T47D (cell line): ENCODE measurements at regions not wholly inside any gene's neighbourhood (a gene's known extent, or its start where the extent isn't known, plus 50 kb on each side); places are given as distances from the start of the nearest gene placed in this dataset.
"Not testable (repeated sequence)": the region's sequence is repeated elsewhere in the genome, so short reads cannot be mapped to it uniquely, and the experiment has no call there.

Source experiments
- DNase-seq, 2 experiments: peaks; one replicate each; pipeline versions ENCODE4 v3.0.0 to v3.0.0-alpha.2; 2011 to 2012; ENCODE audit warnings: low read depth in 1 of 2, low spot score in 1 of 2
- JUND ChIP-seq: IDR thresholded peaks from 2 replicates; pipeline ENCODE4 v1.6.1; 2012; ENCODE audit warnings: low read depth
- in situ Hi-C: cut with HindIII; loops from 2 replicates; pipeline ENCODE4 v1.10.0; 2016; ENCODE audit warnings: low sequenced_read_pairs, low pct_unique_long_range_greater_than_20kb

DNA sequence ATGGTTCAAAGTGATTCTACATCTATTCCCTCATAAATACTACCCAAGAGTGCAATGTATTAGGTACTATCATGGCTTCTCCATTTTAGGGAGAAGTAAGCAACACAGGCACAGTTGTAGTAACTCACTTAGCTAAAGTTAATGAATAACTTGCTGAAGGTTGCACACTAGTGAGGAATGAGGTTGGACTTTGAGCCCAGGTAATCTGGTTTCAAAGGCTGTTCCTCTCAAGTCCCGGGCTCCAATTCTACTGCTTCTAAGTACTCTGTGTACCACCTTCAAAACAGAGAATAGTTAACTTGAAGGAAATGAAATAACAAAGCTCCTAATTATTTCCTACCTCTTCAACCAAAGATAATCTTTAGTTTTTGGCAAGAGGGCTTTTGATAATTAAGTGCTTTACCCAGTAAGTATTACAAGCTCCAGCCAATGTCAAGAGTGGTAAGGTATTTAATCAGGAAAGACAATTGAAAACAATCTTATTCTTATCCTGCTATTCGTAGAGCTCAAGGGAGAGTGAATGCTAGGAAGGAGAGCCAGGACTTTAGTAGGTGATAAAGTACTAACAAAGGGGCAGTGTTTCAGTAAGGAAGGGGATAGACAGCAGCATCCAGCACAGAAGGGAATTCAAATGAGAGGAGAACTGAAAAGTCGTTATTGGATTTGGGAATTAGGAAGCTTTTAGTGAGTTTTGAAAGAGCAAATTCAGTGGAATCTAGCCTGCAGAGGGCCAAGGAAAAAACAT is 158.2 kb upstream of the PTPRZ1 start:
- DNase-seq = no peak
- in situ Hi-C loops = no loop called here

DNA sequence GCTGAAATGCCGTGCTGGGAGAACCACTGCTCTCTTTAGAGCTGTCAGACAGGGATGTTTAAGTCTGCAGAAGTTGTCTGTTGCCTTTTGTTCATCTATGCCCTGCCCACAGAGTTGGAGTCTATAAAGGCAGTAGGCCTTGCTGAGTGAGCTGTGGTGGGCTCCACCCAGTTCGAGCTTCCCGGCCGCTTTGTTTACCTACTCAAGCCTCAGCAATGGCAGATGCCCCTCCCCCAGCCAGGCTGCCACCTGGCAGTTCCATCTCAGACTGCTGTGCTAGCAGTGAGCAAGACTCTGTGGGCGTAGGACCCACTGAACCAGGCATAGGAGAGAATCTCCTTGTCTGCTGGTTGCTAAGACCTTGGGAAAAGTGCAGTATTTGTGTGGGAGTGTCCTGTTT is 160.0 kb upstream of the PTPRZ1 start:
- in situ Hi-C loops, DNase-seq: not testable (repeated sequence)

More for the DNA sequence above, 158.2 kb upstream of the PTPRZ1 start:
- no peak for TF ChIP-seq JUND

DNA sequence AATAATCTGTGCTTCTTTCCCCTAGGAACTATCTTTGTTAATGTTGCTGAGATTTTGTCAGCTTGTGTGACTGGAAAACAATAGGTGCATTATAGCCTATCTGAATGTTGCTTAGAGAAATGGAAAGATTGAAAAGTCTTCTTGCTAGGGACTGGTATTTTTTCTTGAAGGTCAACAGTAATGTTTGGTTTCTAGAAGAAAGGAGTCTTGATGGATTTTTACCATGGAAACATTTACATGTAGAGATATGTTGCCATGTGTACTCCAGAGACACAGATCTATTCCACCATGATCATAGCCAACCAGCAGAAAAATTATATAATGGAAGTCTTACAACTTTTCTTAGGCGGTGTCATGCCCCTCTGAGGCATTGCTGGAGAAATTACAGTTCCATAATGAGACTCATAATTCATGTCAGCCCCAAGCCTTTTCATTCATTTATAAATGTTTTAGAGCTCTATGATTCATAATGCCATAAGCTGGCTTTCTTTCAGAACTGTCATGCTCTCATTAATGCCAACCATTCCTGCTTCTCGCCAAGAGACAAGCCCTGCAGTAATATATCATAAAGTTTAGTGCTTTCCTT is 175.1 kb upstream of the PTPRZ1 start:
- no peak for DNase-seq
- TF ChIP-seq JUND = no peak
- in situ Hi-C loops = no loop called here

DNA sequence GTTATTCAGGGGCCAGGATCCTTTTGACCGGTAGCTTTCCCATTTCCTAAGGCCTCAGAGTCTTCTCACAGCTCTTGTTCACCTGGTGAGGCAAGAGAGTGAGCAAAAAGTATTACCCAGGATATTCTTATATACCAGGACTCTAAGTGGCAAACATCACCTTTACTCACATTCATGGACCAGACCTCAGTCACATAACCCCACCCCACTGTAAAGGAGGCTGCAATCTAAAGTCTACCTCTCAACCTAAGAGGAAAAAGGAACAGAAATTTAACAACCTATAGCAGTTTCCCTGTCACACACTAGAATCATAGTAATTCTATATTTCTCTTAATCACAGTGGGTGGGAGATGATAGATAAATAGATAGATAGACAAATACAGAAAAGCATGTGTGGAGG is 176.0 kb upstream of the PTPRZ1 start:
- in situ Hi-C loops = no loop called here

DNA sequence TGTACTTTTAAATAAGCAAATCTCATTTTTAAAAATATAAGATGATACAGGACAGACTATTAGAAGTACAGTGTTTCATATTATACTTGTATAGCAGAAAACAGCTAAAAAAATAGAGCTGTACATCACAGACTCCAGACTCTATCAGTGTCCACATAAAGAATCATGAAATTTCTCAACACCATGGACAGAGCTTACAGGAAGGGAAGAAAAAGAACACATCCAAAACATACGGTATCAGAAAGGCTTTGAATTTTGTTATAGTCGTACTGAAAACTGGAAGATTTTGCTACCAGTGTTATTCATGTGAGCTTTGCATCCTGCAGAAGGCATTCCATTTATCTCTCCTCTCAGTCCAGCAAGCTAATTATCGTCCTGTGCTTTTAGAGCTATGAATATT is 183.2 kb upstream of the PTPRZ1 start:
- TF ChIP-seq JUND = no peak
- no peak for DNase-seq
- in situ Hi-C loops = no loop called here

More for the DNA sequence above, 176.0 kb upstream of the PTPRZ1 start:
- DNase-seq = no peak
- TF ChIP-seq JUND = no peak

DNA sequence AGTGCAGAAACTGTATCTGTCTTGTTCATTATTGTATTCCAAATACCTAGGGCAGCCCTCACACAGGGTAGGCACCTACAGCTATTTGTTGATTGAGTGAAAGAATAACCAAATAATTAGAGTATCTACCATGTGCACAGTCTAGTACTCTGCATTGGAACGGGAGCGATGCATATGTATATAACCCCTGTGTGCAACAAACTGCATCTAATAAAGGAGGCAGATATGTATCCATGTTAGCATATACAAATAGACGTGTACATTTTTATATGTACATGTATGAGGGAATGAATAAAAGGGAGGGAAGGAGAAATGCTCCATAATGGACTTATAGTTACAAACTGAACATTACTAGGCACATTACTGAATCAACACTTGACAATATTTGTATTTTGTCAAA is 191.3 kb upstream of the PTPRZ1 start:
- in situ Hi-C loops = no loop called here

DNA sequence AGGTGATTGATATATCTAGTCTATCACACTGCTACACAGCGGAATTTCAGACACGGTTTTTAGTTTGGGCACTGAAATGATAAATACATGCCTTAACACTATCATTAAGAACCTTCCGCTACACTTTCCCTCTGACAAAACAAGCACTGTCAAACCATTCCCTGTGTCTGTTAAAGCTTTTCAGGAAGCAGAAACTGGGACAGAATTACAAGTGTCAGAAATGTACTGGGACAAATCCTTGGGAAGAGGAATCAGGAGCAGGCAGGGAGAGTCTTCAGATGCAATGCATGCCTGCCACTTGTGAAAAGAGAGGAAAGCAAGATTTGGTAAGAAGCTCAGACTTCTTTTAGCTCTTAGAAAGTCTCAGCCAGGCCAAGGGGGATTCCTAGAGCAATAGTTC is 196.8 kb upstream of the PTPRZ1 start:
- DNase-seq = no peak
- no peak for TF ChIP-seq JUND
- in situ Hi-C loops = no loop called here

More for the DNA sequence above, 191.3 kb upstream of the PTPRZ1 start:
- DNase-seq = no peak
- TF ChIP-seq JUND = no peak

DNA sequence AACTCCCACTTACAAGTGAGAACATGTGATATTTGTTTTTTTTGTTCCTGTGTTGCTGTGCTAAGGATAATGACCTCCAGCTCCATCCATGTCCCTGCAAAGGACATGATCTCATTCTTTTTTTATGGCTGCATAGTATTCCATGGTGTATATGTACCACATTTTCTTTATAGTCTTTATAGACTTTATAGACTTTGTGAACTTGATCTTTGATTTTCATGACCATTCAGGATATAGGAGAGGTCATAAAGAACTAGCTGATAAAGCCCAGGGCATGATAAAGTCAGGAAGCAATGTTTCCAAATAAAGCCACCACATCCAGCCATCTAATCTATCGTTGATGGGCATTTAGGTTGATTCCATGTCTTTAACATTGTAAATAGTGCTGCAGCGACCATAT is 198.5 kb upstream of the PTPRZ1 start:
- DNase-seq, in situ Hi-C loops: not testable (repeated sequence)

DNA sequence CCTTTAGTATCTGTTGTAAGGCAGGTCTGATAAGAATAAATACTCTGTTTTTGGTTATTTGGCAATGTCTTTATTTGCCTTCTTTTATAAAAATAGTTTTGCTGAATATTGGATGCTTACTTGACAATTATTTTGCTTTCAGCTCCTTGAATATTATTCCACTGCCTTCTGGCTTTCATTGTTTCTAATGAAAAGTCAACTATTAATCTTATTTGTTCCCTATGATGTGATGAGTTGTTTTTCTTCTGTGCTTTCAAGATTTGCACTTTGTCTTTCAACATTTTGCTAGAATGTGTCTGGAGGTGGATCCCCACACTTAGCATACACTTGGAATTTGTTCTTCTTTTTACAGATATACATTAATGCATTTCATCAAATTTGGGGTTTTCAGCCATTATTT is 203.8 kb upstream of the PTPRZ1 start:
- DNase-seq = no peak
- TF ChIP-seq JUND = no peak
- in situ Hi-C loops = no loop called here

DNA sequence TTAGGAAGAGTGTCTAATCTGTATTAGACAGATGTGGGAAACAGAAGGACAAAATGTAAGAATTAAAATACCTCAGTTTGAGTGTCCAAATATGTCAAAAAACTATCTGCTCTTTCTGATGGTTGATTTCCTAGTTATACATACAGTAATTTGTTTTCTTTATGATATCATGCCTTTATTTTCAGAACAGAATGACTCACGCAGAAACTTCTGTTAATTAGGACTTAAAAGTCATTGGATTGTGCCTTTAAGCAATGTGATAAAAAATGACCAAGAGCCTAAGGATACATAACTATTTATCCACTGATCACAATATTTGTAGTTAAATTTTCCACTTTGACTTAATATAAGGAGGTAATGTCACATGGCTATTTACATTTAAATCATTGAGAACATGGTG is 206.7 kb upstream of the PTPRZ1 start:
- DNase-seq = no peak
- no peak for TF ChIP-seq JUND
- in situ Hi-C loops = no loop called here

DNA sequence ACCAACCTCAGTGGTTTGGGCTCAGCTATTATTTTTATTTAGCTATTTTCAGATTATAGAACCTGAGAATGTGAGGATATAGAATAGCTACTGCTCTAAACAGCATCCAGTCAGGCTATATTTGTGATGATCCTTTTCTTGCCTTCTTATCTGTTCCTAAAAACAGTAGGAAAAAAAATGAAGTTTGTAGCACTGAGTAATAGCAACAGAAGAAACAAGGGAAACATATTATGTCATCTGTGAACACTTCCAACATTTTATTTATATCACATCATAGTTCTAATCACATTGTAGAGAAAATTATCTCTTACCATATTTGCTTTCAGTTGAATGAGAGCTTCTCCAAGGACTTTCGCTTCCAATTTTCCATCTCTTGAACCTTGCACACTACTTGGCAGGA is 229.6 kb upstream of the PTPRZ1 start:
- in situ Hi-C loops = no loop called here
- DNase-seq = no peak
- no peak for TF ChIP-seq JUND

DNA sequence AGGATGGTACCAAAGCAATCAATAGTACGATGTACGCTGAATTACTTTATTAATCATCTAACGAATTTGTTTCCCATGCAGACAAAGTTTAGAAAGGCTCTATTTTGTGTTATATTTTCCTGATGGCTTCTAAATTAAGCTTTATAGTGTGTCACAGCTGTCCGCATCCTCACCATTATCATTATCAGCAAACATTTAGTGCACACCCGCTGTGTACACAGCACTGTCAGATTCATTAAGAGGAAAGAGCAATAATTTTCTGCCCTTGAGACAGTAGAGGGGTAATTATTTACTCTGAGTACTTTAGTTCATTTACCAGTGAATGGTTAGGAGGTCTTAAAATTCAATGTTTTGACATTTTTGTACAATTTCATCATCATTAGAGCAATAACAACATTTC is 233.3 kb upstream of the PTPRZ1 start:
- DNase-seq = no peak
- TF ChIP-seq JUND = no peak
- in situ Hi-C loops = no loop called here

DNA sequence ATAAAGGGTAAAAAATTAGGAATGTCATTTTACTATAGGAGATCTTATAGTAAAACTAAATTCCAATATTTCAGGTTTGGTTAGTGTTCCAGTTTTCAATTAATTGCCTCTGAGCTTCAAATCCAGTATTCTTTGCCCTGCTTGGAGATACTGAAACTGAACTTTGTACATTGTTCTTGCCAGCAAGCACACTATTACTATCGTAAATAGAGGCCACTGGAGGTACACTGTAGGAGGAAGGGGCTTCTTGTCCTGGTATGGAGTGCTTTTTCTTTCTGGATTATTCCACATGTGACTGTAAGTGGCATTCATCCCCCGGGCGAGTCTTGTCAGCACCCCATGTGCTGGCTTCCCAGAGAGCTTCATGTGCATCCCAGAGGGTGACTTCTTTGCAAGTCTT is 234.7 kb upstream of the PTPRZ1 start:
- in situ Hi-C loops = no loop called here
- no peak for TF ChIP-seq JUND
- no peak for DNase-seq

DNA sequence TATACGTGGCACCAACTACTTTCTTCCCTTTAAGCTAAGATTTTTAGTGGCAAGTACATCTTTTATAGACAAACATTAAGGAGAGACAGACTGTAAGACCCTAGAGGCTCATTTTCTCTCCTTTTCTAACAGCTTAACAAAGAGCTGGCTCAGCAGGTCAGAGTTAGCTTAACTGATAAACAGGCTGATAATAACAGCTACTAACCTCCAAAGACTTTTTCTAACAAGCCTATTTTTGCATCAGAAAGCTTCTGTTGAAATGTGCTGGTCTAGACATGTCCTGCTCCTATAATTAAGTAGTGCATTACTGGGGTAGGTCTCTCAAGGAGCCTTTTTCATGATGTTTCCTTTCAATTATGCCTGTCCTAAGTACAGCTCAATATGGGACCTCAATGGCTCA is 238.2 kb upstream of the FAM3C start:
- TF ChIP-seq JUND = no peak
- in situ Hi-C loops = no loop called here

More for the DNA sequence above, 238.2 kb upstream of the FAM3C start:
- no peak for DNase-seq
